ENCODE measurements at regions not wholly inside any gene's neighbourhood (a gene's known extent, or its start where the extent isn't known, plus 50 kb on each side); places are given as distances from the start of the nearest gene placed in this dataset.

- H3K9me3 Mint-ChIP-seq, result no peaks in the 10 kb centered on the region
- H3K27ac Mint-ChIP-seq, result no peak overlapping the region
- ATAC-seq, result no peak
- H3K27me3 Mint-ChIP-seq, result peaks cover 5% of the 10 kb centered on the region
- no peak overlapping the region for H3K4me3 Mint-ChIP-seq
- no peaks in the 10 kb centered on the region for H3K4me1 Mint-ChIP-seq
- H3K36me3 Mint-ChIP-seq (ENCODE audit: low read depth), result no peaks in the 10 kb centered on the region
- DNase-seq, result no peak
Observed at GRCh38 chr6:125491860-125492618, 190.3 kb upstream of the HDDC2 start.

GRCh38 chr6:125498606-125499005 is 196.8 kb upstream of the HDDC2 start:
- Mint-ChIP-seq H3K27ac (no peak overlapping the region), H3K27me3 (peaks cover 1% of the 10 kb centered on the region), H3K36me3 (ENCODE audit: low read depth) (no peaks in the 10 kb centered on the region), H3K4me3 (no peak overlapping the region), H3K9me3 (no peaks in the 10 kb centered on the region), H3K4me1 (no peaks in the 10 kb centered on the region)
- ATAC-seq (no peak), DNase-seq (no peak)

- no peaks in the 10 kb centered on the region for H3K4me1 Mint-ChIP-seq
- ATAC-seq (no peak), DNase-seq (no peak)
- no peaks in the 10 kb centered on the region for H3K9me3 Mint-ChIP-seq
- H3K27me3 Mint-ChIP-seq, result peaks cover 1% of the 10 kb centered on the region
- no peak overlapping the region for H3K27ac Mint-ChIP-seq
- H3K4me3 Mint-ChIP-seq, result no peak overlapping the region
- H3K36me3 Mint-ChIP-seq (ENCODE audit: low read depth), result no peaks in the 10 kb centered on the region
Observed at GRCh38 chr6:125499535-125499934, 197.8 kb upstream of the HDDC2 start.

GRCh38 chr6:125503181-125503580 is 201.4 kb upstream of the HDDC2 start:
- DNase-seq (no peak), ATAC-seq (no peak)
- no peak overlapping the region for H3K4me3 Mint-ChIP-seq
- H3K27me3 Mint-ChIP-seq, result peaks cover 1% of the 10 kb centered on the region
- H3K36me3 Mint-ChIP-seq (ENCODE audit: low read depth), result no peaks in the 10 kb centered on the region
- no peak overlapping the region for H3K27ac Mint-ChIP-seq
- H3K4me1 Mint-ChIP-seq, result no peaks in the 10 kb centered on the region
- no peaks in the 10 kb centered on the region for H3K9me3 Mint-ChIP-seq

DNA sequence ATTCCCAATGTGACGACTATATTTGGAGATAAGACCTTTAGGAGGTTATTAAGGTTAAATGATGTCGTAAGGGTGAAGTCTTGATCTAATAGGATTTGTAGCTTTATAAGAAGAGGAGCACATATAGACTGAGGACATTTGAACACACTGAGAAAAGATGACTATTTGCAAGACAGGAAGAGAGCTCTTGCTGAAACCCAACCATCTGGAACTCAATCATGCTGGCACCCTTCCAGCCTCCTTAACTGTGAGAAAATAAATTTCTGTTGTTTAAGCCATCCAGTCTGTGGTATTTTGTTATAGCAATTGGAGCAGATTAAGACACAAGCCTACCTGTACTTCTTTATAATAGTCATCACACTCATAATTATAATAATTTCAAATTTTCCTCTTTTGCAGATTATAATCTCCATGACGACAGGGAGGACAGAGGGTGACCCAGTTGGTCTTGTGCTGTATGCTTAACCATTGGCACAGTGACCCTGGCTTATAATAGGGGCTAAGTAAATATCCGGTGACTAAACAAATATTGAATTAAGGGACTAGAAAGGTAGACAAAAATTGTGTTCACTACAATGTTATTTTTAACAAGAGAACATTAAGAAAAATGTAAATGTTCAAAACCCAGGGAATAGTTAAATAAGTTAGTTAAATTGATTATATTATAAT is 206.4 kb upstream of the HDDC2 start:
- no peak overlapping the region for H3K27ac Mint-ChIP-seq
- H3K27me3 Mint-ChIP-seq, result peaks cover 3% of the 10 kb centered on the region
- ATAC-seq (no peak), DNase-seq (no peak)
- no peaks in the 10 kb centered on the region for H3K9me3 Mint-ChIP-seq
- H3K4me3 Mint-ChIP-seq, result no peak overlapping the region
- H3K36me3 Mint-ChIP-seq (ENCODE audit: low read depth), result no peaks in the 10 kb centered on the region
- no peaks in the 10 kb centered on the region for H3K4me1 Mint-ChIP-seq

GRCh38 chr6:125508793-125509192 is 207.0 kb upstream of the HDDC2 start:
- H3K27ac Mint-ChIP-seq, result no peak overlapping the region
- no peaks in the 10 kb centered on the region for H3K36me3 Mint-ChIP-seq (ENCODE audit: low read depth)
- H3K27me3 Mint-ChIP-seq, result peaks cover 3% of the 10 kb centered on the region
- H3K4me3 Mint-ChIP-seq, result no peak overlapping the region
- H3K4me1 Mint-ChIP-seq, result no peaks in the 10 kb centered on the region
- no peak for ATAC-seq
- H3K9me3 Mint-ChIP-seq, result no peaks in the 10 kb centered on the region
- DNase-seq, result no peak

- Mint-ChIP-seq H3K27me3 (peaks cover 3% of the 10 kb centered on the region), H3K27ac (no peak overlapping the region), H3K36me3 (ENCODE audit: low read depth) (no peaks in the 10 kb centered on the region), H3K4me3 (no peak overlapping the region), H3K9me3 (no peaks in the 10 kb centered on the region), H3K4me1 (no peaks in the 10 kb centered on the region)
- no peak for ATAC-seq
- no peak for DNase-seq
Observed at GRCh38 chr6:125509477-125509876, 207.7 kb upstream of the HDDC2 start.

DNA sequence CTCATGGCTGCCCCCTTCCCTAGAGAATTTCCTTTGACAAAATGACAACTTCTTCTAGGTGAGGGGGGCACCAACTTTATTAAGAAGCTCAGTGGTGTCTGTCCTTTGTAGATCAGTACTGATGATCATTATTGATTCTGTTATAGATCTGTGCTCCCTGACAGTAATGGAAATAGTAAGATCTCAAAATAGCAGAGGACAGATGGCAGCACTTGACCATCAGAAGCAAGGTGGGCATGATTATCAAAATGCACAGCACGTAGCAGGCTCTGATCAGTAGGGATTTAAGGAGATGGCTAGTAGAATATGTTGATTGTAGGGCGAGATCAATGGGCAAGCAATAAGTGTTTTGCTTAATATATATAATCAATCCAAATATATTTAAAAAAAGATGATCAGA is 208.6 kb upstream of the HDDC2 start:
- Mint-ChIP-seq H3K36me3 (ENCODE audit: low read depth) (no peaks in the 10 kb centered on the region), H3K27me3 (peaks cover 3% of the 10 kb centered on the region), H3K4me3 (no peak overlapping the region), H3K27ac (no peak overlapping the region), H3K9me3 (peaks cover 5% of the 10 kb centered on the region), H3K4me1 (no peaks in the 10 kb centered on the region)
- DNase-seq (no peak), ATAC-seq (no peak)

- no peaks in the 10 kb centered on the region for H3K36me3 Mint-ChIP-seq (ENCODE audit: low read depth)
- H3K4me1 Mint-ChIP-seq, result no peaks in the 10 kb centered on the region
Observed at GRCh38 chr6:125511809-125512396, 210.1 kb upstream of the HDDC2 start.

GRCh38 chr6:125512621-125513020 is 210.9 kb upstream of the HDDC2 start:
- DNase-seq (no peak), ATAC-seq (no peak)
- no peaks in the 10 kb centered on the region for H3K36me3 Mint-ChIP-seq (ENCODE audit: low read depth)
- H3K27me3 Mint-ChIP-seq, result peaks cover 4% of the 10 kb centered on the region
- no peaks in the 10 kb centered on the region for H3K4me1 Mint-ChIP-seq
- peaks cover 5% of the 10 kb centered on the region for H3K9me3 Mint-ChIP-seq
- H3K4me3 Mint-ChIP-seq, result no peak overlapping the region
- H3K27ac Mint-ChIP-seq, result no peak overlapping the region

More at GRCh38 chr6:125511809-125512396, 210.1 kb upstream of the HDDC2 start:
- H3K27me3 Mint-ChIP-seq, result peaks cover 3% of the 10 kb centered on the region
- no peak for ATAC-seq
- no peak overlapping the region for H3K27ac Mint-ChIP-seq
- no peak for DNase-seq
- H3K9me3 Mint-ChIP-seq, result peaks cover 5% of the 10 kb centered on the region
- H3K4me3 Mint-ChIP-seq, result no peak overlapping the region

GRCh38 chr6:125513978-125514377 is 212.2 kb upstream of the HDDC2 start:
- no peak for DNase-seq
- Mint-ChIP-seq H3K27me3 (peaks cover 8% of the 10 kb centered on the region), H3K4me3 (no peak overlapping the region), H3K4me1 (no peaks in the 10 kb centered on the region), H3K9me3 (peaks cover 5% of the 10 kb centered on the region), H3K36me3 (ENCODE audit: low read depth) (no peaks in the 10 kb centered on the region), H3K27ac (no peak overlapping the region)
- no peak for ATAC-seq

- peaks cover 5% of the 10 kb centered on the region for H3K9me3 Mint-ChIP-seq
- no peak for DNase-seq
- no peaks in the 10 kb centered on the region for H3K4me1 Mint-ChIP-seq
- H3K27me3 Mint-ChIP-seq, result peaks cover 10% of the 10 kb centered on the region
- no peak for ATAC-seq
- no peak overlapping the region for H3K4me3 Mint-ChIP-seq
- H3K27ac Mint-ChIP-seq, result no peak overlapping the region
- H3K36me3 Mint-ChIP-seq (ENCODE audit: low read depth), result no peaks in the 10 kb centered on the region
Observed at GRCh38 chr6:125516644-125517043, 214.9 kb upstream of the HDDC2 start.

- H3K27me3 Mint-ChIP-seq, result peaks cover 7% of the 10 kb centered on the region
- no peaks in the 10 kb centered on the region for H3K4me1 Mint-ChIP-seq
- peaks cover 5% of the 10 kb centered on the region for H3K9me3 Mint-ChIP-seq
- DNase-seq (no peak), ATAC-seq (no peak)
- no peak overlapping the region for H3K4me3 Mint-ChIP-seq
- H3K36me3 Mint-ChIP-seq (ENCODE audit: low read depth), result no peaks in the 10 kb centered on the region
- H3K27ac Mint-ChIP-seq, result no peak overlapping the region
Observed at GRCh38 chr6:125519367-125519766, 217.6 kb upstream of the HDDC2 start.

DNA sequence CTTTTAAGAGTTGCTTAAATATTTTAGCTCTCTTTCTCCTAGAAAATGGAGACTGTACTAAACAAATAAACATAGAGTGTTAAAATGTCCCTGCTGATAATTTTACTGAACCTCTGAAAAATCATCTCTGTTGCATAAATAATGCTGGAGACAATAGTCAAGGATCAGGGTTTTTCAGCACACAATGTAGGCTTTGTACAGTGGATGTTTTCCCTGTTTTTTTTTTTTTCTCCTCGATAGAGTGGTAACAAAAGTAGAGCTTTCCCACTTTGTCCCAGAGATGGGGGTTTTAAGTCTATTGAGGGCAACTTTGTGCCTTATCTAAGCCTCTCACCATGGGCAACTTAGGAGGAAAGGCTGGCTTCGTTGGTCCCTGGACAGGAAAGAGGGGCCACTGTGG is 222.6 kb upstream of the HDDC2 start:
- Mint-ChIP-seq H3K27me3 (peaks cover 22% of the 10 kb centered on the region), H3K4me1 (no peaks in the 10 kb centered on the region), H3K36me3 (ENCODE audit: low read depth) (no peaks in the 10 kb centered on the region), H3K4me3 (no peak overlapping the region), H3K9me3 (no peaks in the 10 kb centered on the region), H3K27ac (no peak overlapping the region)
- ATAC-seq, result no peak
- DNase-seq, result no peak

- H3K27me3 Mint-ChIP-seq, result peaks cover 30% of the 10 kb centered on the region
- no peak for DNase-seq
- no peak for ATAC-seq
- H3K4me3 Mint-ChIP-seq, result no peak overlapping the region
- no peaks in the 10 kb centered on the region for H3K4me1 Mint-ChIP-seq
- no peak overlapping the region for H3K27ac Mint-ChIP-seq
- no peaks in the 10 kb centered on the region for H3K36me3 Mint-ChIP-seq (ENCODE audit: low read depth)
- no peaks in the 10 kb centered on the region for H3K9me3 Mint-ChIP-seq
Observed at GRCh38 chr6:125526007-125526720, 223.3 kb upstream of the HEY2 start.
